ENCODE measurements at regions not wholly inside any gene's neighbourhood (a gene's known extent, or its start where the extent isn't known, plus 50 kb on each side); places are given as distances from the start of the nearest gene placed in this dataset.

- TF ChIP-seq POLR2A (IDR thresholded peaks at IDR 0.05; ENCODE audit: low read depth, low read length) (no peak), POLR2AphosphoS5 (IDR thresholded peaks at IDR 0.05; ENCODE audit: low read depth, low read length) (no peak), PAX5 (IDR thresholded peaks at IDR 0.05; ENCODE audit: insufficient read depth, low read length, severe bottlenecking) (no peak), TAF1 (IDR thresholded peaks at IDR 0.05; ENCODE audit: low read depth, low read length) (no peak)
Observed at GRCh38 chr17:55576996-55577586, 65.8 kb upstream of the SMIM36 start.

All from GM12891 (cell line).